Neural cell (in vitro differentiated cells): ENCODE measurements at regions not wholly inside any gene's neighbourhood (a gene's known extent, or its start where the extent isn't known, plus 50 kb on each side); places are given as distances from the start of the nearest gene placed in this dataset.

Source experiments
- H2AFZ ChIP-seq: fragments of 200-600, 300-800 bp; sonication (generic), shearing (Covaris generic); 2 replicates; pipeline ENCODE4 v1.6.0; 2014; ENCODE audit warnings: low read depth, mild to moderate bottlenecking, antibody characterized with exemption, low read length, moderate library complexity
- H3F3A ChIP-seq: fragments of 200-600 bp; shearing (Covaris generic); 2 replicates; pipeline ENCODE4 v1.6.1; 2016; ENCODE audit warnings: mild to moderate bottlenecking, moderate library complexity, mixed read lengths, antibody characterized with exemption, low read length; ENCODE audit not compliant: insufficient read depth, poor library complexity, severe bottlenecking
- H3K27ac ChIP-seq: fragments of 200-600, 300-800 bp; sonication (generic), shearing (Covaris generic); 2 replicates; pipeline ENCODE4 v1.5.1; 2014; ENCODE audit warnings: mild to moderate bottlenecking, low read length, moderate library complexity
- H3K27me3 ChIP-seq: fragments of 300-800, 200-600 bp; sonication (generic), shearing (Covaris generic); 2 replicates; pipeline ENCODE4 v1.6.0; 2014; ENCODE audit warnings: mild to moderate bottlenecking, low read depth, low read length, moderate library complexity; ENCODE audit not compliant: insufficient read depth
- H3K36me3 ChIP-seq: fragments of 300-800, 200-600 bp; sonication (generic), shearing (Covaris generic); 2 replicates; pipeline ENCODE4 v1.5.1; 2014; ENCODE audit warnings: mild to moderate bottlenecking, antibody characterized with exemption, low read length, moderate library complexity; ENCODE audit not compliant: insufficient read depth
- H3K4me2 ChIP-seq: fragments of 300-800, 200-600 bp; sonication (generic), shearing (Covaris generic); 2 replicates; pipeline ENCODE4 v1.6.0; 2014; ENCODE audit warnings: mild to moderate bottlenecking, low read length
- H3K4me3 ChIP-seq: fragments of 300-800, 200-600 bp; sonication (generic), shearing (Covaris generic); 2 replicates; pipeline ENCODE4 v1.5.1; 2014; ENCODE audit warnings: mild to moderate bottlenecking, low read length, moderate library complexity
- H3K79me2 ChIP-seq: fragments of 200-600 bp; shearing (Covaris generic); replicated peaks from 2 replicates; pipeline ENCODE4 v1.6.0; 2014; ENCODE audit warnings: mild to moderate bottlenecking, low read length, moderate library complexity; ENCODE audit not compliant: insufficient read depth
- H3K9ac ChIP-seq: fragments of 300-800, 200-600 bp; sonication (generic), shearing (Covaris generic); 2 replicates; pipeline ENCODE4 v1.6.1; 2016; ENCODE audit warnings: mild to moderate bottlenecking, low read length, mixed read lengths
- H3K9me2 ChIP-seq: fragments of 200-600 bp; shearing (Covaris generic); 2 replicates; pipeline ENCODE4 v1.6.1; 2016; ENCODE audit warnings: mild to moderate bottlenecking, low read length, mixed read lengths; ENCODE audit not compliant: insufficient read depth
- H3K9me3 ChIP-seq: fragments of 200-600, 300-800 bp; sonication (generic), shearing (Covaris generic); 2 replicates; pipeline ENCODE4 v1.6.1; 2016; ENCODE audit warnings: mild to moderate bottlenecking, mixed run types, low read length, moderate library complexity, mixed read lengths
- H4K20me1 ChIP-seq: fragments of 200-600 bp; shearing (Covaris generic); 2 replicates; pipeline ENCODE4 v1.6.1; 2016; ENCODE audit warnings: mild to moderate bottlenecking, mixed run types; ENCODE audit not compliant: insufficient read depth
- EP300 ChIP-seq: fragments of 450-650 bp; conservative IDR thresholded peaks from 2 replicates; pipeline ENCODE4 v1.6.1; 2014; ENCODE audit warnings: antibody characterized with exemption, mild to moderate bottlenecking, moderate library complexity; ENCODE audit not compliant: poor library complexity, severe bottlenecking
- EZH2 ChIP-seq: fragments of 200-600, 300-800 bp; shearing (Covaris generic), sonication (generic); IDR thresholded peaks from 2 replicates; pipeline ENCODE4 v1.6.1; 2014; ENCODE audit warnings: antibody characterized with exemption, low read length, borderline replicate concordance, mild to moderate bottlenecking; ENCODE audit not compliant: insufficient read depth, poor library complexity, severe bottlenecking
- MXI1 ChIP-seq: fragments of 450-650 bp; conservative IDR thresholded peaks from 2 replicates; pipeline ENCODE4 v1.6.1; 2014; ENCODE audit warnings: antibody characterized with exemption, mild to moderate bottlenecking; ENCODE audit not compliant: poor library complexity, severe bottlenecking
- POLR2AphosphoS5 ChIP-seq: IDR thresholded peaks from 2 replicates; pipeline ENCODE4 v1.6.1; 2012
- RAD21 ChIP-seq: fragments of 450-650 bp; conservative IDR thresholded peaks from 2 replicates; pipeline ENCODE4 v1.6.1; 2014; ENCODE audit warnings: antibody characterized with exemption, mild to moderate bottlenecking, moderate library complexity
- SMC3 ChIP-seq: fragments of 450-650 bp; conservative IDR thresholded peaks from 2 replicates; pipeline ENCODE4 v1.6.1; 2014; ENCODE audit warnings: antibody characterized with exemption, mild to moderate bottlenecking, moderate library complexity; ENCODE audit not compliant: poor library complexity
- TAF1 ChIP-seq: IDR thresholded peaks from 2 replicates; pipeline ENCODE4 v1.6.1; 2012; ENCODE audit warnings: low read depth
- TF ChIP-seq, protein P1 (sequence below): IDR thresholded peaks from 2 replicates; pipeline ENCODE4 v1.6.1; 2012; ENCODE audit warnings: borderline replicate concordance
- TF ChIP-seq, protein P2 (sequence below): fragments of 450-650 bp; IDR thresholded peaks from 2 replicates; pipeline ENCODE4 v1.5.1; 2014; ENCODE audit warnings: antibody characterized with exemption, mild to moderate bottlenecking, moderate library complexity; ENCODE audit not compliant: poor library complexity, severe bottlenecking

DNA sequence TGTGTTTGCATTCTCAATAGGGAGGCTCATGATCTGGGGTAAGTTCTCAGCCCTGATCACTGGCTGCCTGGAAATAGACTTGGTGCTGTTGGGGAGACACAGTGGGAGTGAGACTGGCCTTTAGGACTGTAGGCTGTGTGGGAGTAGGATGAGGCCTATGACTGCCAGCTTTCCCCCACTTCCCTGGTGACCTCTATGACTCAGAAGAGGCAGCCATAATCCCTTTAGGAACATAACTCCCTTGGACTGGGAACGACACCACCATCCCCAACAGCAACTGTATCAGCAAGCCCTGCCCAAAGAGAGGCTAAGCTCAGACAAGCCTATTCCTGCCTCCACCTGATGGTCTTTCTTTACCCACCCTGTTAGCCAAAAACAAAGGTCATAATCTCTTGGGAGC lies 91.3 kb downstream of the SUCNR1 start:
- no peaks in the 10 kb centered on the region for H3F3A ChIP-seq
- no peak overlapping the region for H3K4me2 ChIP-seq
- no peak overlapping the region for H3K4me3 ChIP-seq
- no peaks in the 10 kb centered on the region for H3K27me3 ChIP-seq
- no peaks in the 10 kb centered on the region for H3K36me3 ChIP-seq
- H2AFZ ChIP-seq: no peak overlapping the region
- H4K20me1 ChIP-seq: no peaks in the 10 kb centered on the region
- TF ChIP-seq, protein P1, sequence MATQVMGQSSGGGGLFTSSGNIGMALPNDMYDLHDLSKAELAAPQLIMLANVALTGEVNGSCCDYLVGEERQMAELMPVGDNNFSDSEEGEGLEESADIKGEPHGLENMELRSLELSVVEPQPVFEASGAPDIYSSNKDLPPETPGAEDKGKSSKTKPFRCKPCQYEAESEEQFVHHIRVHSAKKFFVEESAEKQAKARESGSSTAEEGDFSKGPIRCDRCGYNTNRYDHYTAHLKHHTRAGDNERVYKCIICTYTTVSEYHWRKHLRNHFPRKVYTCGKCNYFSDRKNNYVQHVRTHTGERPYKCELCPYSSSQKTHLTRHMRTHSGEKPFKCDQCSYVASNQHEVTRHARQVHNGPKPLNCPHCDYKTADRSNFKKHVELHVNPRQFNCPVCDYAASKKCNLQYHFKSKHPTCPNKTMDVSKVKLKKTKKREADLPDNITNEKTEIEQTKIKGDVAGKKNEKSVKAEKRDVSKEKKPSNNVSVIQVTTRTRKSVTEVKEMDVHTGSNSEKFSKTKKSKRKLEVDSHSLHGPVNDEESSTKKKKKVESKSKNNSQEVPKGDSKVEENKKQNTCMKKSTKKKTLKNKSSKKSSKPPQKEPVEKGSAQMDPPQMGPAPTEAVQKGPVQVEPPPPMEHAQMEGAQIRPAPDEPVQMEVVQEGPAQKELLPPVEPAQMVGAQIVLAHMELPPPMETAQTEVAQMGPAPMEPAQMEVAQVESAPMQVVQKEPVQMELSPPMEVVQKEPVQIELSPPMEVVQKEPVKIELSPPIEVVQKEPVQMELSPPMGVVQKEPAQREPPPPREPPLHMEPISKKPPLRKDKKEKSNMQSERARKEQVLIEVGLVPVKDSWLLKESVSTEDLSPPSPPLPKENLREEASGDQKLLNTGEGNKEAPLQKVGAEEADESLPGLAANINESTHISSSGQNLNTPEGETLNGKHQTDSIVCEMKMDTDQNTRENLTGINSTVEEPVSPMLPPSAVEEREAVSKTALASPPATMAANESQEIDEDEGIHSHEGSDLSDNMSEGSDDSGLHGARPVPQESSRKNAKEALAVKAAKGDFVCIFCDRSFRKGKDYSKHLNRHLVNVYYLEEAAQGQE: no peak
- TF ChIP-seq RAD21 (no peak), TAF1 (no peak), SMC3 (no peak), MXI1 (no peak), EZH2 (no peak), POLR2AphosphoS5 (no peak), EP300 (no peak)
- TF ChIP-seq, protein P2, sequence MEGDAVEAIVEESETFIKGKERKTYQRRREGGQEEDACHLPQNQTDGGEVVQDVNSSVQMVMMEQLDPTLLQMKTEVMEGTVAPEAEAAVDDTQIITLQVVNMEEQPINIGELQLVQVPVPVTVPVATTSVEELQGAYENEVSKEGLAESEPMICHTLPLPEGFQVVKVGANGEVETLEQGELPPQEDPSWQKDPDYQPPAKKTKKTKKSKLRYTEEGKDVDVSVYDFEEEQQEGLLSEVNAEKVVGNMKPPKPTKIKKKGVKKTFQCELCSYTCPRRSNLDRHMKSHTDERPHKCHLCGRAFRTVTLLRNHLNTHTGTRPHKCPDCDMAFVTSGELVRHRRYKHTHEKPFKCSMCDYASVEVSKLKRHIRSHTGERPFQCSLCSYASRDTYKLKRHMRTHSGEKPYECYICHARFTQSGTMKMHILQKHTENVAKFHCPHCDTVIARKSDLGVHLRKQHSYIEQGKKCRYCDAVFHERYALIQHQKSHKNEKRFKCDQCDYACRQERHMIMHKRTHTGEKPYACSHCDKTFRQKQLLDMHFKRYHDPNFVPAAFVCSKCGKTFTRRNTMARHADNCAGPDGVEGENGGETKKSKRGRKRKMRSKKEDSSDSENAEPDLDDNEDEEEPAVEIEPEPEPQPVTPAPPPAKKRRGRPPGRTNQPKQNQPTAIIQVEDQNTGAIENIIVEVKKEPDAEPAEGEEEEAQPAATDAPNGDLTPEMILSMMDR: no peak
- no peak overlapping the region for H3K27ac ChIP-seq
- no peaks in the 10 kb centered on the region for H3K9me3 ChIP-seq
- no peak overlapping the region for H3K9ac ChIP-seq
- H3K79me2 ChIP-seq: no peaks in the 10 kb centered on the region
- H3K9me2 ChIP-seq: no peaks in the 10 kb centered on the region

DNA sequence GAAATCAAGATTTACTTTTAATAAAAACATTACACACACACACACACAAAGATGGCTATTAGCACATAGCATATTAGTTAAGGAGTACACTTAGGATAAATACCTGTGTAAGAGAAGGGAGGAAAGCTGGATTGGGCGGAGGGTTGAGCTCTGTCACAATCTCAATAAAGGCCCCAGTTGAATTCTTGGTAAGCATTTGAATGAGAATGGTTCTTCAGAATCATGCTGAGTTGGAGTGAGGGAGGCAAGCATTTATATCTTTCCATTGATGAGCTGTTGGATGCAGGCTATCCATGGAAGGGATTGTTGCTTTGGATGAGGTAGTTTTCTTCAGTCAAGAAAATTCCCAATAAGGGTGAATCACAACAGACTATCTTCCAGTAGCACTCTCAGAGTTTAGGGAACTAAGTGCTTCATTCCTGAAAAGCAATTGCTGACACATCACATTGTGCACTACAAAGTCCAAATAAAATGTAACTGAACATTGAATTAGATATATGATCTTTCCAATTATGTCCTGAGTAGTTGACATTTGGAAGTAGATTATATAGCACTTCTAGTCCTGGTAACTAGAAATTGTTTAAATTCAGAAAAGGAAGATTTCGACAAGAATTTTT lies 95.7 kb downstream of the SUCNR1 start:
- Histone ChIP-seq H2AFZ (no peak overlapping the region), H3K27ac (no peak overlapping the region), H3K9me3 (no peaks in the 10 kb centered on the region), H3K9ac (no peak overlapping the region), H3K4me3 (no peak overlapping the region), H3K79me2 (no peaks in the 10 kb centered on the region), H3K9me2 (no peaks in the 10 kb centered on the region), H3K36me3 (no peaks in the 10 kb centered on the region), H3K4me2 (no peak overlapping the region), H3K27me3 (no peaks in the 10 kb centered on the region), H3F3A (no peaks in the 10 kb centered on the region), H4K20me1 (no peaks in the 10 kb centered on the region)
- TF ChIP-seq TAF1 (no peak), EP300 (no peak), EZH2 (no peak), RAD21 (no peak), POLR2AphosphoS5 (no peak), SMC3 (no peak), MXI1 (no peak)
- TF ChIP-seq, protein P2: no peak
- TF ChIP-seq, protein P1: no peak
